DMS153 treated with DMSO at 0.1 percent for 48 hours (cell line): ENCODE measurements at regions not wholly inside any gene's neighbourhood (a gene's known extent, or its start where the extent isn't known, plus 50 kb on each side); places are given as distances from the start of the nearest gene placed in this dataset.
A peak's percentile ranks its signal among the peaks of the same experiment; 100 is the strongest.

Source experiments
- DNase-seq: peaks from one replicate; lab custom pipeline; 2025; ENCODE audit not compliant: unreplicated experiment; lab: John Stamatoyannopoulos, UW

DNA sequence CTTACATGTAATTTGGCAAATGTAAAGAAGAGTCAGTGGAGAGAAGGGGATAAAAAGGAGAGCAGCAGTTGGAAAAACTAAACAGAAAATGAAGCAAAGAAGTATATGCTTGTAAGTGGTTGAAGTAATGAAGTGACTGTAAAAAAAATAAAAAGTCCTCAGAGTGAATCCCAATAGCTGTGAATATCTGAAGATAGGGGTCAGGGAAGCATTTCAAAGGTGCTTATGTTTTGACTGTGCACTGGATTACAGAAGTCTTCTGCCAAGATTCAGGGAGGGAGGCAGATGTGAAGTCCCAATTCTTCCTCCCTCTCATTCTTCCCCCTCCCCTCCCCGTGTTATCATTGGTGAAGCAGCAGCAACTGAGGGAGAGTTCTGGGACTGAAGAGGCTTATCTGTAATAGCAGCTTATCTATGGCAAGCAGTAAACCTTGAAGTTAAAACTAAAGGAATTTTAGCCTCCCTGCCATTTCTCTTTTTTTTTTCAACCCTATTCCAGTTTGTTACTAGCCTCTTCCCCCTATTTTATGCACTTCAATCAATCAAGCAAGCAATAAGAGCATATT, 597.9 kb downstream of the IGSF11 start:
- DNase-seq: no peak

DNA sequence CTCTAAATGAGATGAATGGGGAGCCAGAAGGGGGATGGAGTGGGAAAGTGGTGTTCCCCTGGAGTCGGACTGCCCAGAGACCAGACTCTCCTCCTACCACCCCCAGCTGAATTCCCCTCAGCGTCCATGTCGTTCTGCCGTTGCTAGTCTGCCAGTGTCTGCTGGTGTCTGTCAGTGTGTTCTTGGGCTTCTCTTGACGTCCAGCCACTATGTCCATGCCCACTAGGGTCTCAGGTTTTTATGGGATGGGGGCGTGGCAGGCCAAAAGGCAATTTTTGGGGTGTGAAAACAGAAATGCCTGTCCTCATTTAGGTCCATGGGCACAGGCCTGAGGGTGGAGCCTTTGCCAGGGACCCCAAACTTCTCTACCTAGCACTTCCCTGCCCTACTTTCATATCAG, 589.6 kb downstream of the IGSF11 start:
- DNase-seq: no peak

DNA sequence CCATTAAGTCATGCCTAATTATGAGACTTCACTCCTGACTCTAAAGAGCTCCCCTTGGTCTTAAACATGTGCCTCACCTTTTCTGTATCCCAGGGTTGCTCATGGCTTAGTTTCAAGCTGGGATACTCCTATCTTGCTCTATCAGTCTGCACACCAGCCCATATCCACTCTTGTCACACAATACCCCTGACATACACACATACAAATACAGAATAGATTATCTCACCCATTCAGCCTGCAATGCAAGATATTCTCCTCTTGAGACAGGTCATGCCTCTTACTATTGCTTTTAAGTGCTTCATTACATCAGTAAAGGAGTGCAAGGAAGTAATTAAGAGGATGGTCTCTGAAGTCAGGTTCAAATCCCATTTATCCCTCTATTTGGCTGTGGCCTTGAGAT, 587.3 kb downstream of the IGSF11 start:
- DNase-seq: no peak

DNA sequence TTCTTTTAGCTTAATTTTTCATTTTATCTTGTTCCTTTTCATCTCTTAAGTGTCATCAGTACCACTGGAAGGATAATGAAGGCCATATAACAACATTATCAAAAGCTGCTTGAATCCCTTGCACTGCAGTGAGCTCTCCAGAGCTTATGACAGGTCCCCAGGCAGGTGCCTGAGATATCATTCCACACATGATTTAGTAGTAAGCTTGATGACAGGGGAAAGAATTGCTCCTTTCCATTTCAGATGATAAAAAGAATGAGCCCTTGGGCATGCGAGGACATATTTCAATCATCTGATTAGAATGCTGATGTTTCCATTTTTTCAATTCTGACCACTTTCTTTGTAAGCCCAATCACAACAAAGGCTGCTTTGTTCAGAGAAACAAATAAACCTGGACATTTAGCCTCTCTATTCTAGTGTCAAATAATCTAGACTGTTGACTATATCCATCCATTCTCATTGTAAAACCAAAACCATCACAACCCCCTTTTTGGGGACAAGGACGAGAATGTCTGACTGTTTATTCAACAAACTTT, 567.8 kb downstream of the IGSF11 start:
- no peak for DNase-seq

DNA sequence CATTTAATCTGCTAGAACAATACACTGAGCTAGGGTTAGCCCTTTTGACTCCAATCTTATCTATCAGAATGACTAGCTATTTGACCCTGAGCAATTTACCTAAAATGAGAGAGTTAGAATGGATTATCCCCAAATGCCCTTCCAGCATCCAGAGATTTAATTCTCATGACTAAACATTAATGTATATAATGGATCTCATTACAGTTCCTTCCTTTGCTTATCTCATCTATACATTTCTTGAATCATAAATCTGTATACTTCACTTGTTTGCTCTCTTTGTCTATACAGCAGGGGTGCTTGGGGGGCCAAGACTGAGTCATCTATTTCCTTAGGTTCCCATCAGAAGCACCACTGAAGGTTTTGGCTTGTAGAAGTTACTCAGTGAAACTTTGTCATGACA, 565.8 kb downstream of the IGSF11 start:
- DNase-seq: no peak

DNA sequence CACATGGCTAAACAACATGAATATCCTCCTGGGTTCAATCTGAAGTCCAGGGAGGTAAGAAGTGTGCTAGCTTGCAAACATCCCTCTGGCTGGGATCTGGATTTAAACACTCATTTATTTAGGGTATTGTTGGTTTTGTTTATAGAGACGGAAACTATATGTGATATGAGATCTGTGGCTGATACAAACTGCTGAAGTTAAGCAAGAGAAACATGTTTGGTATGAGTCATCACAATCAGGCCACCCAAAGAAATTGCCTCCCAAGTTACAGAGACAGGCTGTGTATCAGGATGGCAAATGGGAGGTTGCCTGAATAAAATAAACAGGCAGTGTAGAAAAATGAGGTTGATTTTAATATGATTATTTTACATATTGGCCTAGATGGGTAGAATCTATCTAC, 562.1 kb downstream of the IGSF11 start:
- DNase-seq: no peak

DNA sequence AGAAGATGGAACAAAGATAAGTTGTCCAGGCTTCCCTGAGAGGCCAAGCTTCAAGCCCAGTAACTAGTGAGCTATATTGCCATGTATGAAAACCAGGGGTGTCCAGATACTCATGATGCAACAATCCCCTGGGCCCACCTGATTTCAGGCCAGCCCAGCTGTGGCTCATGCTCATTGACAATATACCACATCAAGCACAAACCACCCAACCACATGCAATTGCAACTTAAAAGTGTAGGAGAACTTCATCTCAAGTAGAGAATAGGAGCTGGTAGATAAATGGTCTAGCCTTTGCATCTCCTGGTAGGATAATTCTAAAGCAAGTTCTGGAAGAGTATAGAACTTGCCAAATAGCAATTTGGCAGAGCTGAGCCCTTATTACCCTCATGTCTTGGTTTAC, 561.3 kb downstream of the IGSF11 start:
- no peak for DNase-seq

DNA sequence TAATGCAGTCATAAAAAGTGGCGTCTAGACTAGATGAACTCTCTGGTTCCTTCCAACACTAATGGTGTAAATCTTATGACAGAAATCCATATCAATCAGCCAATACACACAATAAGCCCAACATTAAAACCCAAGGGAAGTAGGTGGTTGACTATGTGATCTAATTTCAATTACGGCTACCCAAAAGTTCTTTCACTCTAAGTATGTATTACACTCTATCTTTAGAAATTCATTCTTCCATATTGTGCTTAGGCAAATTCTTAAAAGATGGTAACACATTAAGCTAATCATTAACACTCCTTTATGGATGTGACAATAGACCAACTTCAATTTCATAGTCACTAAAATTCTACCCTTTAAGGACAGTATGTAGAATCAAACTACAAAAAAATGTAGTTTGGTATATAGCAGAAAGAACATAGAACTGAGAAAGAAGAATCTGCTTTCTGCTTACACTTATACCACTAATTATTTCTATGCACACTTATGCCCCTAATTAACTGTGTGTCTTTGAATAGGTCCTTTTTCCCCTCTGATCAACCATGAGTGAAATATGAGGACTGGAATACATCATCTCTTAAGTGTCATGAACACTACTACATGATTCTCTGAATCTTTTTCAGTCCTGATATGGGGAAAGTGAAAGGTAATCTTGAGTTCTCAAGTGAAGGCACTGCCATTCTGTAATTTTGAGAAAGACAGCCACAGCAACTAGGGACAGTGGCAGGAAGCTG, 557.6 kb downstream of the IGSF11 start:
- no peak for DNase-seq

DNA sequence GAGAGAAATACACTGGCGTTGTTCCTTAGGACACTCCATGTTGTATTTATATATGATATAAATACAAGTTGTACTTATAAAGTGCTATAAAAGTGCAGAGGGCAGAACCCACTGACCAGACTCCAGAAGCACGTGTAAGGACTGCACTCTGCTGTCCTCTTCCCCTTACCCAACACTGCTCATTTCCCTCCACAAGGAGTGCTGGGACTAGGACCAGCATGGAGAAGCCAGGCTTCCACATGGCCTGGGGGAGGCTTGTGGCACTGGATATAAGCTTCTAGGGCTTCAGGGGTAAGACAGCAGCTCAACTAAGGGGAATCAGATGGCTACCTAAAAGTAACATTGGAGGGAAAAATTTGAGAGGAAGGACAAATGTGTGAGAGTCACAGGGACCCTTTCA, 556.9 kb downstream of the IGSF11 start:
- DNase-seq: no peak

DNA sequence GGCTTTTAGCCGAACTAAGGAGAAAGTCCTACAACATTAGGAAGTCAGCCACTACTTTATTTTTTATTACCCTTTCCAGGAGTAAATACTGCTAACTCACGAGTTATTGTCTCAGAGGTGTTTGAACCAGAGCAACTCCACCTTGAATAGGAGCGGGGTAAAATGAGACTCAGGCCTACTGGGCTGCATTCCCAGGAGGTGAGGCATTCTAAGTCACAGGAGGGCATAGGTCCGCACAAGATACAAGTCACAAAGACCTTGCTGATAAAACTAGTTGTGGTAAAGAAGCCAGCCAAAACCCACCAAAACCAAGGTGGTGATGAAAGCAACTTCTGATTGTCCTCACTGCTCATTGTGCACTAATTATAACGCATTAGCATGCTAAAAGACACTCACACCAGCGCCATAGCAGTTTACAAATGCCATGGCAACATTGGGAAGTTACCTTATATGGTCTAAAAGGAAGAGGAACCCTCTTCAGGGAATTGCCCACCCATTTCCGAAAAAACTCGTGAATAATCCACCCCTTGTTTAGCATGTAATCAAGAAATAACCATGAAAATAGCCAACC, 555.9 kb downstream of the IGSF11 start:
- no peak for DNase-seq

DNA sequence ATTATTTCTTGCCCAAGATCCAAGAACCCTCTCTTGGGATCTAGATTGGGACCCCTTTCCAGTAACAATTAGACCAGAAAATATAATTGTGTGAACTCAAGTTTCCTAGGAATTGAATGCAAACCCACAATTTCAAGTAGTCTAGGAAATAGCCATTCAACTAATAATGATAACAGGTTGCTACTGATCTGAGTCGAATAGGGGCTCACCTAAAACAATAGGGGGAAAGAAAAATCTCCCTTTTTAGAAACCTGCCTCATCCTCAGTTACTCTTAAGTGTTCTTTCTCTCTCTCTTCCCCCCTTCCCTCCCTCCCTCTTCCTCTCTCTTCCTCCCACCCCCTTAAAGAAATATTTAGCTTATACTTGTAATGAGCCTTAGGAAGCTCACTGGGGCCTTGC, 555.3 kb downstream of the IGSF11 start:
- DNase-seq: no peak

DNA sequence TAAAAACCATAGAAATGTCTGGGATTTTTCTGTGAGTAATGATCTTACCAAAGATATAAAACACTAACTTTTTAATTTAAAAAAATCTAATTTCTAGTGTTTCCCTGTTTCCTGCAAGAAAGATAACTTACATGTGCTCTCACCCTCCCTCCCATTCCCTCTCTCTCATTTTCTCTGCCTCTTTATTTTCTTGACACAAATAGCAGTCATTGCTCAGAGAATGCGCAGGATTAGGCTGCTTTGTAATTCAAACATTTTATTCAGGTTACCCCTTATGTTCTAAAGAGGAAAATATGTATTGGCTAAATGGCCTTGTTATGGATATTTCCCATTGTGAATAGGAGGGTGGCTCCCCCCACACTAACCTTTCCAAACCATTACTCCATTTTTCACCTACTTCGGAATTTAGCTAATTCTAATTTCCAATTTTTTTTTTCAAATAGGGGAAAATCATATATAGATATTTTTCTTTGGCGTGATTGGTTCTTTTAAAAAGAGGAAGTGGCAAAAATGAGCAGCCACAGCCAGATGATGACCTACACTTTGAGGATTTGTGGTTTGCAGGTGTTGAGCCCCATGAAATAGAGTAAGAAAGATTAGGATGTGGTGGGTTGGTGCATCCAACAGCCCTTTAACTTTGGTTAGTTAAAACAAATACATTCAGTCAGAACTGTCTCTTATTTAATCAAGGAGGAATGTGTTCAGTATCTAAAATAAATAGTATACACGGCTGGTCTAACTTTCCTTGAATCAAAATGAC, 554.4 kb downstream of the IGSF11 start:
- DNase-seq: no peak

DNA sequence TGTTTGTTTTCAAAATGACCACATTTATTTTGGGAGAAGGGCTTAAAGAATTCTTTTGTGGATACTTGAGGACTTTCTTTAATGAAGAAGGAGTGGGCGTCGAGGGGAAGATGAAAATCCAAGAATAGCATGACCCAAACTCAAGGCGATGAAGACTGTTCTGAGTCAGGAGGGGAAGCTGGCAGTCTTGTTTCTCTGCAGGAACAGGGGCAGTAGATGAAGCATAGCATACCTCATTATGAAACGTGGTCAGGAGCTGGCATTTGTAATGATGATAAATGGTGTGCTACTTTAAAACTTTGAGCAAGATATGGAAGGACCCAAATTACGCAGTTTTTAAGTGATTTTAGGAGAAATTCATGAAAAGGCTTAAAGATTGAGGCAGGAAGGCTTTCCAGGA, 549.0 kb downstream of the IGSF11 start:
- no peak for DNase-seq

DNA sequence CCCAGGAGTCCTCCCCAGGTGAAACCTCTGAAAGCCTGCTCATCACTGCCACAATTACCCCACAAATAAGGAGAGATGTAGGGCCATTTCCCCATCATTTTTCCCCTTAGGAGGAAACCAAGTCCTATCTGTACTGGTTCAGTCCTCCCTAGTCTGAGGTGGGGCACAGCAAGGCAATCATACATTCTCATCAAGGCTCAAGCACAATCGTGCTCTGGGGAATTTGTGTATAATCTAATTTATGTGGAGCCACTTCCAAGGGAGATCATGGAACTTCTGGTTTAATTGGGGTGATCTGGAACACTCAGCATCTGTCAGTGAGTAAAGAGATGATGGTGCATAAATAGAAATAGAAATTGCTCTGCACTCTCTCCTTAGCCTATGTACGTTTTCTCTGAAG, 546.9 kb downstream of the IGSF11 start:
- DNase-seq: no peak

DNA sequence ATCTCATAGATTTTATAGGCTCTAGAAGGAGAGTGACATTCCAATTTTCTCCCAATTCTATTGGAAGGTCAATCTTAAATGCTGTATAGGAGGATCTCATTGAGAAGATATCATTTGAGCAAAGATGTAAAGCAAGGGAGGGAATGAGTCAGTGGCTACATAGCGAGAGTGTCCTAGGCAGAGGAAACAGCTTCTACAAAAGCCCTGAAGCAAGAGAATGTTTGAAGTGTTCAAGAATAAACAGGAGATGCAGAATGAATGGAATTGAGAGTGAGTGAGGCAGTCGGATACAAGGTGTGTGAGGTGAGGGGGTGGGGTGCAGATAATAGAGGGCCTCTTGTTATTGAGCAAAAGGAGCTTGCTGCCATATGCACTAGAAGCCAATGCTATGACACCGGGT, 545.9 kb downstream of the IGSF11 start:
- no peak for DNase-seq

DNA sequence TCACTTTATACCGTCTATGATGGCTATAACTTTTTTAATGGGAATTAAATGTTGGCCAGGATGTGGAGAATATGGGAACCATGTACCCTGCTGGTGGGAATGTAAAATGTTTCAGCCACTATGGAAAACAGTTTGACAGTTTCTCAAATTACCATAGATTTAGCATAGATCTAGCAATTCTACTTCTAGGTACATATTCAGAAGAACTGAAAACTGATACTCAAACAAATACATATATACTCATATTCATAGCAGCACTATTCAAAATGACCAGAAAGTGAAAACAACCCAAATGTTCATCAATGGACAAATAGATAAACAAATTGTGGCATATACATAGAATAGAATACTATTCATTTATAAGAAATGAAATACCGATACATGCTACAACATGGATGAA, 539.4 kb downstream of the IGSF11 start:
- no peak for DNase-seq

DNA sequence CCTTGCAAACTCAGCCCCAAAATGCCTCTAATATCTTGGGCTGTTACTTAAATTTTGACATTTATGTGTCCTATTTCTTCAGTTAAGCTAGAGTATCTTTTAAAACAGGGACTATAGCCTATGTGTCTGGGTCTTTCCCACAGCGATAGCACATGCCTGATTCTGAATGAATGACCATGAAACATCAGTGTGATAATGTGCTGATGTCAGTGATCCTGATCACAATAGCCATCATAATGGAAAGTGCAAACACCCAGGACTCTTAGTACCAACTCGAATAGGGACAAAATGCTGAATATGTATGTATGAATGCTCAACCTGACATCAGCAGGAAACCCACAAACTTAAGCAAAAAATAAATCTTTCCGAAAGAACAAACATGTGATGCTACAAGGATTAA, 537.4 kb downstream of the IGSF11 start:
- no peak for DNase-seq

DNA sequence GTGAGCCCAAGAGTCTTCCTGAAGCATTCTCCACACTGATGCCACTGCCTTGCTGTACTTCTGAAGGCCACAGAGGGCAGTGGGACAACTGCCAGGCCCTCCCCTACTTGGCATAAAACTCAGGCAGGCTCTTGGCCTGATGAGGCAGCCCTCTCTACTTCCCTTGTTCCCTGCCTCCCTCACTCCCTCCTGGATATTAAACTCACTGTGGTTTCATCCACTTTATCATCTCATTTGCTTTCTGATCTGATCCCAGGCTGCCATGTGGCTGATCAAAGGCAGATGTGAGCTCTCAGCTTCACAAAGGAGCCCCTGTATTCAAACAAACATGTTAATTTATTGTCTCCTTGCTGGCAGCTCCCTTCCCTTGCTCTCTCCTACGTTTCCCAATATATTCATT, 533.5 kb downstream of the IGSF11 start:
- DNase-seq: peak; percentile 57

DNA sequence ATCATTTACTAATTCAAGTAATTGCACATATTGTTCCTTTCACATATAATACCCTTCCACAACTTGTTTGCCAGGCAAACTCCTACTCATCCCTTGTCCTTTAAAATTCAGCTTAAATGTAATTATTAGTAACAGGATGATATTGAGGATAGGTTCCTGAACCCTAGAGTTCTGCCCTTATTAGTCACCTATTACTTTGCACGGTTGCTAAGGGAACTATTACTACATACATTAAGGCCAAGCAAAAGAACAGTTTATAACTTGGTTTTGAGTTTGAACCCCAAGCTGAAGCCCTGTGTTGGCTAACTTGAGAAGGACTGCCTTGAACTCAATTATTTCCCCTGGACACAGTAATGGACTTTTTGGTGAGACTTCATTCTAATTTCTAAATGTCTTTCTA, 529.7 kb downstream of the IGSF11 start:
- no peak for DNase-seq

DNA sequence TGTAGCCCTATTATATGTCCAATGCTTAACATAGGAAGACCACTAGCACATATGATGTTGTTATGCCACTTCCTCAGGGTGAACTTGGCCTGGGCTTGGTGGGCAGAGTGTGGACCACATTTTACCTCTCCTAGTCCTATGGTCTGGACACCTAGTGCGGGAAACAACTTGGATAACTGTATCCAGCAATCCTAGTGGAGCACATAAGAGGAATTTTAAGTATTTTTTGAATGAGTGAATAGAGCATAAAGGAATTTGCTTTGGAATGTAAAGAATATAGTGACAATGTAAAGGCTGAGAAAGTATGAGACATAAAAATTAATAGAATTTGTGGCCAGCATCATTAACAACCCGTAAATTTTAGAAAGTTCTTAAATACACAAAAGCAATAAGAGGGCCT, 528.9 kb downstream of the IGSF11 start:
- DNase-seq: no peak

DNA sequence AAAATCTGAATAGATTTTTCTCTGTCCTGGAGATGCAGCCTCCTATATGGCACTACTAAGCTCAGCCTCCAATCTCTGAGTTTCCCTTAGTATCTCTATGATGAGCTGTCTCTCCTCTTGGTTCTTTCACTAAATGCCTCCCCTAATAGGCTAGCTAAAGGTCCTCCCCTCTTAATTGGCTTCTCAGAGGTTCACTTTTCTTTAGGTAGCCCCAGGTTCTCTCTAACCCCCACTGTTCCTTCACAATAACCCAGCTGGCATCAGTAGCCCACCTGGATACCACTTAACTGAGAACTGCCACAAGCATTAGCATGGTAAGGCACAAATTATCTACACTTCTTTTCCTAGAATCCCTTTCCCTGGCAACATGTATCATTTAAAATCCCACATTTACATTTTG, 523.2 kb downstream of the IGSF11 start:
- DNase-seq: no peak

DNA sequence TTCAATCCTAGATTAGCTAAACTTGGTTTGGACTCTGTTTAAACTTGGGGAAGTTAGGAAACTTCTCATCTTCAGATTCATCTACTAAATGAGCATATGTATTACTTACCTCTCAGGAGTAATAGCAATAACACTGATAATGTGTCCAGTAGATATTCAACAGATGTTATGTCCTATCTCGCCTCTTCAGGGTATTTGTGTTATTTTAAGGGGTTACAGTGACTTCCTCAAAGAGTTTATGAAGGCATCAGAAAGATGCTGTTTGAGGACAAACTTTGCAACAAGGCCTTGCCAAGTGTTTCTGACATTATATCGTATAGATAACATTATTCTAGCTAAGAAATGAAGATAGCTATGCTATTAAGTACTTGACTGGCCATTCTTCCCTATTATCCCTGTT, 522.3 kb downstream of the IGSF11 start:
- DNase-seq: no peak
